Endothelial cell of umbilical vein (primary cell): ENCODE measurements at regions not wholly inside any gene's neighbourhood (a gene's known extent, or its start where the extent isn't known, plus 50 kb on each side); places are given as distances from the start of the nearest gene placed in this dataset.

Experiments
- BruUV-seq: library from RNA; stranded (reverse); fragments of 400-500 nt; replicated peaks from 2 replicates; lab custom pipeline; 2021; lab: Mats Ljungman, UMichigan
- CTCF ChIA-PET: fragments of 300-600, 350-600 bp; sonication (Branson Sonifier 250); formaldehyde crosslinking; loops from one replicate; lab custom pipeline; 2021; ENCODE audit warnings: antibody characterized with exemption, inconsistent platforms; lab: Charles Lee
- POLR2A ChIA-PET: fragments of 300-600, 350-600 bp; sonication (Branson Sonifier 250); formaldehyde crosslinking; loops from one replicate; lab custom pipeline; 2021; ENCODE audit warnings: antibody characterized with exemption, inconsistent platforms; lab: Charles Lee
- DNase-seq: peaks from one replicate; pipeline ENCODE4 v3.0.0-alpha.2; 2011; ENCODE audit warnings: low read depth, low spot score
- FAIRE-seq: peaks from 2 replicates; lab custom pipeline; 2011; peaks lifted over from hg19 to GRCh38; lab: Jason Lieb, UNC
- H2AFZ ChIP-seq: 2 replicates; pipeline ENCODE4 v1.6.0; 2012; ENCODE audit warnings: low read depth, low read length, control low read depth, inconsistent platforms
- H3K27ac ChIP-seq: 2 replicates; pipeline ENCODE4 v1.5.1; 2011; ENCODE audit warnings: low read depth, mild to moderate bottlenecking, control low read depth, low read length, moderate library complexity; ENCODE audit not compliant: insufficient read depth
- H3K27me3 ChIP-seq, 2 experiments: 2 replicates each; pipeline versions ENCODE4 v1.6.0 to v1.6.1; 2011; ENCODE audit warnings: low read length in 2 of 2, mixed read lengths in 1 of 2; ENCODE audit not compliant: control insufficient read depth in 2 of 2, insufficient read depth in 2 of 2
- H3K36me3 ChIP-seq, 2 experiments: 2 replicates in 1 of 2; 3 replicates in 1 of 2; pipeline ENCODE4 v1.5.1; 2011; ENCODE audit warnings: low read length in 2 of 2, mild to moderate bottlenecking in 1 of 2, moderate library complexity in 1 of 2; ENCODE audit not compliant: control insufficient read depth in 2 of 2, insufficient read depth in 2 of 2; ENCODE audit errors: extremely low read depth in 1 of 2
- H3K4me1 ChIP-seq: 3 replicates; pipeline ENCODE4 v1.5.1; 2011; ENCODE audit warnings: mild to moderate bottlenecking, low read length; ENCODE audit not compliant: control insufficient read depth, insufficient read depth; ENCODE audit errors: extremely low read depth
- H3K4me2 ChIP-seq: 2 replicates; pipeline ENCODE4 v1.6.1; 2011; ENCODE audit warnings: low read length, control low read depth, mixed read lengths; ENCODE audit not compliant: insufficient read depth
- H3K4me3 ChIP-seq, 3 experiments: fragments of 200-600 bp in 1 of 3; sonication (generic), shearing (Covaris generic) in 1 of 3; replicated peaks in 1 of 3; 2 replicates each; pipeline ENCODE4 v1.5.1; 2011 to 2016; ENCODE audit warnings: control low read depth in 3 of 3, low read length in 3 of 3, mild to moderate bottlenecking in 2 of 3, inconsistent platforms in 1 of 3, low read depth in 1 of 3, moderate library complexity in 1 of 3; ENCODE audit not compliant: insufficient read depth in 1 of 3
- H3K79me2 ChIP-seq: 2 replicates; pipeline ENCODE4 v1.6.0; 2012; ENCODE audit warnings: low read length, inconsistent platforms; ENCODE audit not compliant: control insufficient read depth, insufficient read depth
- H3K9ac ChIP-seq: replicated peaks from 2 replicates; pipeline ENCODE3; 2011; ENCODE audit warnings: low read length, control low read depth; ENCODE audit not compliant: insufficient read depth; ENCODE audit errors: extremely low read depth
- H3K9me1 ChIP-seq: replicated peaks from 3 replicates; pipeline ENCODE4 v1.6.0; 2011; ENCODE audit warnings: mild to moderate bottlenecking, low read length; ENCODE audit not compliant: control insufficient read depth, insufficient read depth; ENCODE audit errors: extremely low read depth
- H3K9me3 ChIP-seq: replicated peaks from 2 replicates; pipeline ENCODE4 v1.5.1; 2012; ENCODE audit warnings: low read length, inconsistent platforms; ENCODE audit not compliant: control insufficient read depth, insufficient read depth
- H4K20me1 ChIP-seq: replicated peaks from 2 replicates; pipeline ENCODE3; 2011; ENCODE audit warnings: mild to moderate bottlenecking, low read length; ENCODE audit not compliant: control insufficient read depth, insufficient read depth; ENCODE audit errors: extremely low read depth
- EZH2 ChIP-seq: IDR thresholded peaks from 2 replicates; pipeline ENCODE4 v1.6.1; 2012; ENCODE audit warnings: borderline replicate concordance, low read depth, mild to moderate bottlenecking, moderate library complexity, low read length, inconsistent platforms; ENCODE audit not compliant: severe bottlenecking
- FOS ChIP-seq: IDR thresholded peaks from 2 replicates; pipeline ENCODE4 v1.6.1; 2011; ENCODE audit warnings: mild to moderate bottlenecking, low read length, moderate library complexity, borderline replicate concordance; ENCODE audit not compliant: insufficient read depth
- GATA2 ChIP-seq: IDR thresholded peaks from 2 replicates; pipeline ENCODE4 v1.7.0; 2011; ENCODE audit warnings: low read depth, mild to moderate bottlenecking, moderate library complexity, mixed read lengths, low read length; ENCODE audit not compliant: insufficient read length, insufficient read depth
- MYC ChIP-seq: IDR thresholded peaks from one replicate; pipeline ENCODE4 v1.6.1; 2011; ENCODE audit warnings: mild to moderate bottlenecking, low read depth, low read length
- POLR2AphosphoS5 ChIP-seq: IDR thresholded peaks from 2 replicates; pipeline ENCODE4 v1.6.1; 2012; ENCODE audit warnings: low read depth, mild to moderate bottlenecking, control low read depth, low read length, moderate library complexity; ENCODE audit not compliant: insufficient read depth
- dilution Hi-C: fragments of 300-500 bp; cut with MboI; formaldehyde crosslinking; loops from one replicate; pipeline ENCODE4 v1.15.0; 2019; ENCODE audit warnings: low sequenced_read_pairs; ENCODE audit not compliant: extremely low pct_ligation_motif_present
- intact Hi-C: fragments of 100-400 bp; cut with micrococcal nuclease; formaldehyde crosslinking; loops from one replicate; pipeline ENCODE4 v1.10.0; 2022
- TF ChIP-seq, protein P1 (sequence below): IDR thresholded peaks from 2 replicates; pipeline ENCODE4 v1.6.1; 2011; ENCODE audit not compliant: insufficient read depth, insufficient read length
- TF ChIP-seq, protein P2 (sequence below), 2 donors: IDR thresholded peaks; 1 replicate in 1 of 2; 2 replicates in 1 of 2; pipeline ENCODE4 v1.5.1; 2011; ENCODE audit warnings: low read length in 2 of 2, mild to moderate bottlenecking in 2 of 2, moderate library complexity in 2 of 2, control low read depth in 1 of 2, inconsistent platforms in 1 of 2, low read depth in 1 of 2; ENCODE audit not compliant: insufficient read depth in 1 of 2; ENCODE audit errors: extremely low read depth in 1 of 2

DNA sequence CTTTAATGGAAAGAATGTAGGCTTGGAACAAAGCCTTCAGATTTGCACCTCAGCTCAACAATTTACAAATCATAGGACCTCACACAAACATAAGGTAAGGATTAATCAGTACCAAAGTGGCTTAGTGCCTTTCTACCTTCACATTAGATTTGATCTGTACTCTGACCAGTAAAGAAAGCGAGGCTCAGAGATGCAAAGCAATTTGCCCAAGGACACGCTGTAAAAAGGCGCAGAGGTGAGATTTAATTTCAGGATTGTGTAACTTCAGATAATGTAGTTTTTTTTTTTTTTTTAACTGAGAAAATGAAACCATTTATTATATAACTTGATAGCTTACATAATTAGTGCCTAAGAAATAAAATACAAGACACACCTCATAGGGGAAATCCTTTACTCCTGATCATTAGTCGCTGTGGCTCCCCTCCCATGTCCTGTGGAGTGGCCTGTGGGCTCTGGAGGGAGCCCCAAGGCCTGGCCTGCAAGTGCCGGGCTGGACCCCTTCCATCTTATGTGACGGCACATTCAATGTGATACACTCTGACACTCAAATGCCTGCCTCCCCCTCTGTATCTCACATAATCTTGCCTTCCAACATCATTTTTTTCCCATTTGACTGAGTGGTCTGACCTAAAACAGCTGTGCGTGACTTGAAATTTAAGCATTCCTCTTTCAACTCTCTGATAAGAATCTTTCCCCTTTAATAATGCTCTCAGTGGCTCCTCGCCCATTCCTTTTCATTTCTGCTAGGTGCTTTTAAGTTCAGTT, 426.5 kb upstream of the DAB1 start:
- Histone ChIP-seq H3K36me3 (no peaks in the 10 kb centered on the region), H3K4me2 (no peak overlapping the region), H3K4me1 (no peaks in the 10 kb centered on the region), H3K79me2 (no peaks in the 10 kb centered on the region), H4K20me1 (no peaks in the 10 kb centered on the region), H3K27ac (no peak overlapping the region), H2AFZ (no peak overlapping the region), H3K4me3 (no peak overlapping the region), H3K9ac (no peak overlapping the region), H3K27me3 (no peaks in the 10 kb centered on the region), H3K9me1 (no peaks in the 10 kb centered on the region), H3K9me3 (no peaks in the 10 kb centered on the region)
- intact Hi-C loops: no loop called here
- no peak for DNase-seq
- no TSS peak for BruUV-seq
- ChIA-PET POLR2A (no interaction called here), CTCF (no interaction called here)
- FAIRE-seq: no peak
- no peak for TF ChIP-seq FOS
- dilution Hi-C loops: no loop called here

DNA sequence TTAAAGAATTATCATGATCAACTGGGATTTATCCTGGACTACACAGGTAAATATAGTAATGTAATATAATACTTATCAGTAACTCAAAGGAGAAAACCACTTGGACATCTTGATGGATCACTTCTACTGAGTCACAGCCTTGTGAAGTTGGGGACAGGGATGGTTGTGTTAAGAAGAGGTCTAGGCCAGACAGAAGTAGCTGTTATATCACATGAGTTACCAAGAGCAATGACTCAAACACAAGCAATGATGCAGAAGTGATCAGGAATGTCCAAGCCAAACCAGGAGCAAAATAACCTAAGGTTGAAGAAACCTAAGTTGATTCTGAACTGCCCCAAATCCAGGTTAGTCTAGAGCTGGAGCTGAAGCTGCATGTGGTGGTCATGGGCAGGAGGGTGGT, 424.5 kb upstream of the DAB1 start:
- no TSS peak for BruUV-seq
- Histone ChIP-seq H4K20me1 (no peaks in the 10 kb centered on the region), H3K4me3 (no peak overlapping the region), H2AFZ (no peak overlapping the region), H3K9me1 (no peaks in the 10 kb centered on the region), H3K9ac (no peak overlapping the region), H3K27me3 (no peaks in the 10 kb centered on the region), H3K4me1 (no peaks in the 10 kb centered on the region), H3K36me3 (no peaks in the 10 kb centered on the region), H3K4me2 (no peak overlapping the region), H3K27ac (no peak overlapping the region), H3K9me3 (no peaks in the 10 kb centered on the region), H3K79me2 (no peaks in the 10 kb centered on the region)
- ChIA-PET POLR2A (no interaction called here), CTCF (no interaction called here)
- DNase-seq (no peak), FAIRE-seq (no peak)
- intact Hi-C loops (no loop called here), dilution Hi-C loops (no loop called here)
- TF ChIP-seq, protein P1, sequence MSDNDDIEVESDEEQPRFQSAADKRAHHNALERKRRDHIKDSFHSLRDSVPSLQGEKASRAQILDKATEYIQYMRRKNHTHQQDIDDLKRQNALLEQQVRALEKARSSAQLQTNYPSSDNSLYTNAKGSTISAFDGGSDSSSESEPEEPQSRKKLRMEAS: no peak
- TF ChIP-seq EZH2 (no peak), POLR2AphosphoS5 (no peak), GATA2 (no peak), MYC (no peak), FOS (no peak)
- TF ChIP-seq, protein P2, sequence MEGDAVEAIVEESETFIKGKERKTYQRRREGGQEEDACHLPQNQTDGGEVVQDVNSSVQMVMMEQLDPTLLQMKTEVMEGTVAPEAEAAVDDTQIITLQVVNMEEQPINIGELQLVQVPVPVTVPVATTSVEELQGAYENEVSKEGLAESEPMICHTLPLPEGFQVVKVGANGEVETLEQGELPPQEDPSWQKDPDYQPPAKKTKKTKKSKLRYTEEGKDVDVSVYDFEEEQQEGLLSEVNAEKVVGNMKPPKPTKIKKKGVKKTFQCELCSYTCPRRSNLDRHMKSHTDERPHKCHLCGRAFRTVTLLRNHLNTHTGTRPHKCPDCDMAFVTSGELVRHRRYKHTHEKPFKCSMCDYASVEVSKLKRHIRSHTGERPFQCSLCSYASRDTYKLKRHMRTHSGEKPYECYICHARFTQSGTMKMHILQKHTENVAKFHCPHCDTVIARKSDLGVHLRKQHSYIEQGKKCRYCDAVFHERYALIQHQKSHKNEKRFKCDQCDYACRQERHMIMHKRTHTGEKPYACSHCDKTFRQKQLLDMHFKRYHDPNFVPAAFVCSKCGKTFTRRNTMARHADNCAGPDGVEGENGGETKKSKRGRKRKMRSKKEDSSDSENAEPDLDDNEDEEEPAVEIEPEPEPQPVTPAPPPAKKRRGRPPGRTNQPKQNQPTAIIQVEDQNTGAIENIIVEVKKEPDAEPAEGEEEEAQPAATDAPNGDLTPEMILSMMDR (IDR thresholded peaks at IDR 0.05; ENCODE audit: extremely low read depth in 1 of 2, insufficient read depth in 1 of 2, low read depth in 1 of 2, low read length in 2 of 2): no peak
